HCT116 (cell line): ENCODE measurements at regions not wholly inside any gene's neighbourhood (a gene's known extent, or its start where the extent isn't known, plus 50 kb on each side); places are given as distances from the start of the nearest gene placed in this dataset.

Experiments used
- ATAC-seq: fragments of 200-7000 bp; cut with Tn5 transposase; 2 replicates; pipeline ENCODE4 v1.9.1; 2020; ENCODE audit warnings: mild to moderate bottlenecking, moderate library complexity
- BruUV-seq: library from RNA; stranded (reverse); fragments of 400-500 nt; replicated peaks from 2 replicates; lab custom pipeline; 2021; lab: Mats Ljungman, UMichigan
- CTCF ChIA-PET: fragments of 300-600 bp; sonication (Branson Sonifier 250); formaldehyde crosslinking; loops from one replicate; lab custom pipeline; 2021; ENCODE audit warnings: antibody characterized with exemption; lab: Charles Lee
- POLR2A ChIA-PET: fragments of 300-600, 350-600 bp; sonication (Branson Sonifier 250); formaldehyde crosslinking; loops from one replicate; lab custom pipeline; 2021; ENCODE audit warnings: antibody characterized with exemption; lab: Charles Lee
- RAD21 ChIA-PET, 2 experiments: fragments of 300-600 bp; sonication (Branson Sonifier 250); formaldehyde crosslinking; loops; one replicate each; lab custom pipeline; 2023; ENCODE audit warnings: low total read pairs in 2 of 2; ENCODE audit not compliant: uncharacterized antibody in 2 of 2, unreplicated experiment in 2 of 2, low non-redundant PET in 1 of 2; lab: Charles Lee
- DNase-seq: peaks from one replicate; pipeline ENCODE4 v3.0.0-alpha.2; 2010; ENCODE audit warnings: low read depth, low spot score
- H2AFZ ChIP-seq: fragments of 200-600 bp; shearing (Covaris generic), sonication (generic); 2 replicates; pipeline ENCODE4 v1.6.1; 2017; ENCODE audit warnings: low read depth, mixed run types, mixed read lengths, antibody characterized with exemption, low read length; ENCODE audit not compliant: poor library complexity, severe bottlenecking
- H3K27ac ChIP-seq: 2 replicates; pipeline ENCODE4 v1.5.1; 2012; ENCODE audit warnings: low read depth, low read length
- H3K27me3 ChIP-seq: fragments of 200-600 bp; sonication (generic); 2 replicates; pipeline ENCODE4 v1.6.1; 2016; ENCODE audit warnings: mixed run types, low read length, mixed read lengths; ENCODE audit not compliant: insufficient read depth
- H3K36me3 ChIP-seq, 2 experiments: fragments of 200-500 bp in 1 of 2; fragments of 200-600 bp in 1 of 2; sonication (Bioruptor generic) in 1 of 2; sonication (generic) in 1 of 2; 2 replicates each; pipeline versions ENCODE4 v1.5.1 to v1.6.1; 2014 to 2016; ENCODE audit warnings: low read length in 2 of 2, inconsistent platforms in 1 of 2, mixed read lengths in 1 of 2, mixed run types in 1 of 2; ENCODE audit not compliant: insufficient read depth in 2 of 2, control insufficient read depth in 1 of 2
- H3K4me1 ChIP-seq, 2 experiments: fragments of 200-600 bp in 1 of 2; sonication (generic) in 1 of 2; 2 replicates each; pipeline versions ENCODE4 v1.5.1 to v1.6.1; 2012 to 2017; ENCODE audit warnings: low read length in 2 of 2, inconsistent platforms in 1 of 2, mild to moderate bottlenecking in 1 of 2, mixed read lengths in 1 of 2, mixed run types in 1 of 2, moderate library complexity in 1 of 2; ENCODE audit not compliant: insufficient read depth in 2 of 2, control insufficient read depth in 1 of 2
- H3K4me2 ChIP-seq: fragments of 200-600 bp; sonication (generic); 2 replicates; pipeline ENCODE4 v1.6.1; 2017; ENCODE audit warnings: mixed run types, low read length, mixed read lengths
- H3K4me3 ChIP-seq, 2 experiments: fragments of 200-600 bp in 1 of 2; sonication (generic) in 1 of 2; replicated peaks in 1 of 2; 2 replicates each; pipeline ENCODE4 v1.5.1; 2011 to 2016; ENCODE audit warnings: low read length in 2 of 2, control low read depth in 1 of 2, low read depth in 1 of 2, mild to moderate bottlenecking in 1 of 2, mixed read lengths in 1 of 2, mixed run types in 1 of 2
- H3K79me2 ChIP-seq: fragments of 200-600 bp; sonication (generic); 2 replicates; pipeline ENCODE4 v1.6.1; 2017; ENCODE audit warnings: mild to moderate bottlenecking, mixed run types, low read length, moderate library complexity, mixed read lengths; ENCODE audit not compliant: insufficient read depth
- H3K9ac ChIP-seq: fragments of 200-600 bp; sonication (generic); 2 replicates; pipeline ENCODE4 v1.6.1; 2016; ENCODE audit warnings: low read length, mixed read lengths
- H3K9me2 ChIP-seq: fragments of 200-600 bp; sonication (generic), shearing (Covaris generic); 2 replicates; pipeline ENCODE4 v1.6.1; 2017; ENCODE audit warnings: mixed run types, mild to moderate bottlenecking, moderate library complexity; ENCODE audit not compliant: insufficient read depth
- H3K9me3 ChIP-seq, 2 experiments: fragments of 200-500 bp in 1 of 2; fragments of 200-600 bp in 1 of 2; sonication (Bioruptor generic) in 1 of 2; sonication (generic) in 1 of 2; 2 replicates each; pipeline ENCODE4 v1.6.1; 2014 to 2017; ENCODE audit warnings: low read length in 2 of 2, mixed read lengths in 2 of 2, inconsistent platforms in 1 of 2, low read depth in 1 of 2, mild to moderate bottlenecking in 1 of 2, mixed run types in 1 of 2, moderate library complexity in 1 of 2; ENCODE audit not compliant: control insufficient read depth in 1 of 2, insufficient read depth in 1 of 2
- H4K20me1 ChIP-seq: fragments of 200-600 bp; sonication (generic), shearing (Covaris generic); 2 replicates; pipeline ENCODE4 v1.6.1; 2017; ENCODE audit warnings: mixed run types, mild to moderate bottlenecking, moderate library complexity; ENCODE audit not compliant: insufficient read depth
- CEBPB ChIP-seq: IDR thresholded peaks from 2 replicates; pipeline ENCODE4 v1.6.1; 2012; ENCODE audit warnings: low read depth
- EGR1 ChIP-seq: IDR thresholded peaks from 2 replicates; pipeline ENCODE4 v1.6.1; 2012; ENCODE audit warnings: low read depth
- ELF1 ChIP-seq: IDR thresholded peaks from 2 replicates; pipeline ENCODE4 v1.6.1; 2012; ENCODE audit warnings: low read depth, borderline replicate concordance
- EZH2 ChIP-seq: fragments of 200-600 bp; sonication (generic); IDR thresholded peaks from 2 replicates; pipeline ENCODE4 v1.6.1; 2017; ENCODE audit warnings: antibody characterized with exemption, mixed run types
- EZH2phosphoT487 ChIP-seq: fragments of 200-600 bp; IDR thresholded peaks from 2 replicates; pipeline ENCODE4 v1.6.1; 2018; ENCODE audit warnings: antibody characterized with exemption, borderline replicate concordance
- POLR2A ChIP-seq: IDR thresholded peaks from 2 replicates; pipeline ENCODE4 v1.7.0; 2011; ENCODE audit warnings: borderline replicate concordance; ENCODE audit not compliant: insufficient read depth, insufficient read length; ENCODE audit errors: extremely low read depth
- POLR2AphosphoS5 ChIP-seq: IDR thresholded peaks from 2 replicates; pipeline ENCODE4 v1.6.1; 2011; ENCODE audit warnings: mild to moderate bottlenecking, low read depth, low read length, moderate library complexity
- RAD21 ChIP-seq: IDR thresholded peaks from 2 replicates; pipeline ENCODE4 v1.6.1; 2012; ENCODE audit warnings: low read depth, mild to moderate bottlenecking
- SIN3A ChIP-seq: IDR thresholded peaks from 2 replicates; pipeline ENCODE4 v1.6.1; 2012; ENCODE audit warnings: low read depth
- TCF7L2 ChIP-seq: IDR thresholded peaks from 2 replicates; pipeline ENCODE4 v1.7.0; 2011; ENCODE audit warnings: borderline replicate concordance, inconsistent platforms; ENCODE audit not compliant: insufficient read depth, insufficient read length; ENCODE audit errors: extremely low read depth
- YY1 ChIP-seq: IDR thresholded peaks from 2 replicates; pipeline ENCODE4 v1.6.1; 2011; ENCODE audit warnings: low read length, low read depth, moderate library complexity, mild to moderate bottlenecking; ENCODE audit not compliant: insufficient replicate concordance; ENCODE audit errors: extremely low read depth
- ZFX ChIP-seq: fragments of 450-650 bp; IDR thresholded peaks from 2 replicates; pipeline ENCODE4 v1.6.1; 2017
- ZNF274 ChIP-seq: fragments of 200-500 bp; sonication (Bioruptor generic); IDR thresholded peaks from 2 replicates; pipeline ENCODE4 v1.6.1; 2014; ENCODE audit warnings: mild to moderate bottlenecking, low read depth, low read length, inconsistent platforms
- intact Hi-C: fragments of 100-400 bp; cut with micrococcal nuclease; formaldehyde crosslinking; loops from 2 replicates; pipeline ENCODE4 v1.10.0; 2022
- TF ChIP-seq, protein P1 (sequence below): IDR thresholded peaks from 2 replicates; pipeline ENCODE4 v1.6.1; 2012
- TF ChIP-seq, protein P2 (sequence below): IDR thresholded peaks from 2 replicates; pipeline ENCODE4 v1.6.1; 2012; ENCODE audit warnings: low read depth
- TF ChIP-seq, protein P3 (sequence below): IDR thresholded peaks from 2 replicates; pipeline ENCODE4 v1.6.1; 2011; ENCODE audit warnings: mild to moderate bottlenecking, low read length, moderate library complexity; ENCODE audit not compliant: insufficient replicate concordance; ENCODE audit errors: extremely low read depth

DNA sequence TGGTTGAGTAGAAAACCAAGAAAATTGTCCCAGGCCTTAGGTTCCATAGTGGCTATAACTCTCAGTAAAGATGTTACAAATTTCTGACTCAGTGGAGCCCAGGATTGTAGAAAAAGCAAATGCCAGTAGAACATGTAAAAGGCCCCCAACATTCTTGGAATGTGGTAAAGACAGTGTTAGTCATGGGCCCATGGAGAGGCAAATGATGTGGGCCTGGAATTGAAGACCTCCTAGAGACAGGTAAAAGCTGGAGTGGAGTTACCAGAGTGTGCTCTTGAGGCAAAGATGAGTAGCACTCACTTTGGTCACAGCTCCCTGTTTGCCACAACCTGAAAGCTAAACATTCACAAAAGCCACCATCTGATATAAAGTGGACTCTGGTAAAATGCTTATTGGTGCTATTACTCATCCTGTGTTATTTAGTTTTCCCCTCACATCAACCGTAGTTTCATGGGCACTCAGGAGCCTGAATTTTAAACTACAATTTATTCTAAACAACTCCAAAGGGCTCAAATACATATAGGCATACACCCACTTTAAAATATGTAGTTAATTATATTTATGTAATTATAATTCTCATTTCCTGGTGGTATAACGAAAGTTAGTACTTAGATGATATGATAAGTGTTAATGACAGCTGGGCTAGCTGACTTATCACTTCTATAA is 359.6 kb upstream of the NECTIN3 start:
- H3K4me1 ChIP-seq, result no peaks in the 10 kb centered on the region
- ChIA-PET RAD21 (no interaction called here), CTCF (no interaction called here), POLR2A (no interaction called here)
- H3K9me2 ChIP-seq, result no peaks in the 10 kb centered on the region
- no peak overlapping the region for H3K4me2 ChIP-seq
- H2AFZ ChIP-seq, result no peak overlapping the region
- intact Hi-C loops, result no loop called here
- DNase-seq (no peak), ATAC-seq (no peak)
- no peaks in the 10 kb centered on the region for H3K36me3 ChIP-seq
- BruUV-seq, result no TSS peak
- H3K27me3 ChIP-seq, result no peaks in the 10 kb centered on the region
- H3K9ac ChIP-seq, result no peak overlapping the region
- no peak for TF ChIP-seq ZNF274
- TF ChIP-seq EGR1, result no peak
- TF ChIP-seq CEBPB, result no peak
- TF ChIP-seq TCF7L2, result no peak
- TF ChIP-seq ELF1, result no peak
- no peak for TF ChIP-seq POLR2AphosphoS5
- TF ChIP-seq ZFX, result no peak
- no peak for TF ChIP-seq RAD21
- TF ChIP-seq SIN3A, result no peak
- TF ChIP-seq EZH2, result no peak
- H3K9me3 ChIP-seq, result no peaks in the 10 kb centered on the region
- no peaks in the 10 kb centered on the region for H3K79me2 ChIP-seq
- no peak overlapping the region for H3K4me3 ChIP-seq
- H3K27ac ChIP-seq, result no peak overlapping the region
- no peaks in the 10 kb centered on the region for H4K20me1 ChIP-seq

DNA sequence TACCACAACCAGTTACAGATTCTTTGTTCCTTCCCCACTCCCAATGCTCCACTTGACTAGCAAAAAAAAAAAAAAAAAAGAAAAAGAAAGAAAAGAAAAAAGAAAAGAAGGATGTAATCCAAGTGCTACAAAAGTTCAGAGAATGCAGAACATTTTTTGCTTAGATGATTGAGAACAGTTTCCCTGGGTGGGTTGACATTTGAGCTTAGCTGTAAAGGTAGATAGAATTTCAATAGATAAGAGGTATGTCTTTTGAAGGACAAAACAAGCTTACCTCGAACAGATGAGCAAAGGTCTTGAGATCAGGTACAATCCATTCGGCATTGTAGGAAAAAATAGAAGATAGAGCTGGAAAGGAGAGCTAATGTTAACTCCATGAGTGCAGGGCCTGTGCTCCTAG is 344.6 kb upstream of the NECTIN3 start:
- H3K9me3 ChIP-seq, result no peaks in the 10 kb centered on the region
- no peaks in the 10 kb centered on the region for H3K79me2 ChIP-seq
- ATAC-seq (no peak), DNase-seq (no peak)
- no peak overlapping the region for H3K9ac ChIP-seq
- no peaks in the 10 kb centered on the region for H3K4me1 ChIP-seq
- no peak overlapping the region for H3K27ac ChIP-seq
- ChIA-PET POLR2A (no interaction called here), RAD21 (no interaction called here), CTCF (no interaction called here)
- H2AFZ ChIP-seq, result no peak overlapping the region
- H3K4me3 ChIP-seq, result no peak overlapping the region
- no peaks in the 10 kb centered on the region for H3K36me3 ChIP-seq
- BruUV-seq, result no TSS peak
- H3K27me3 ChIP-seq, result no peaks in the 10 kb centered on the region
- intact Hi-C loops, result no loop called here
- no peaks in the 10 kb centered on the region for H4K20me1 ChIP-seq
- no peak overlapping the region for H3K4me2 ChIP-seq
- H3K9me2 ChIP-seq, result no peaks in the 10 kb centered on the region
- no peak for TF ChIP-seq TCF7L2
- TF ChIP-seq EZH2phosphoT487, result no peak
- TF ChIP-seq, protein P1, sequence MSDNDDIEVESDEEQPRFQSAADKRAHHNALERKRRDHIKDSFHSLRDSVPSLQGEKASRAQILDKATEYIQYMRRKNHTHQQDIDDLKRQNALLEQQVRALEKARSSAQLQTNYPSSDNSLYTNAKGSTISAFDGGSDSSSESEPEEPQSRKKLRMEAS, result no peak
- TF ChIP-seq EGR1, result no peak
- TF ChIP-seq POLR2A, result no peak
- TF ChIP-seq, protein P2, sequence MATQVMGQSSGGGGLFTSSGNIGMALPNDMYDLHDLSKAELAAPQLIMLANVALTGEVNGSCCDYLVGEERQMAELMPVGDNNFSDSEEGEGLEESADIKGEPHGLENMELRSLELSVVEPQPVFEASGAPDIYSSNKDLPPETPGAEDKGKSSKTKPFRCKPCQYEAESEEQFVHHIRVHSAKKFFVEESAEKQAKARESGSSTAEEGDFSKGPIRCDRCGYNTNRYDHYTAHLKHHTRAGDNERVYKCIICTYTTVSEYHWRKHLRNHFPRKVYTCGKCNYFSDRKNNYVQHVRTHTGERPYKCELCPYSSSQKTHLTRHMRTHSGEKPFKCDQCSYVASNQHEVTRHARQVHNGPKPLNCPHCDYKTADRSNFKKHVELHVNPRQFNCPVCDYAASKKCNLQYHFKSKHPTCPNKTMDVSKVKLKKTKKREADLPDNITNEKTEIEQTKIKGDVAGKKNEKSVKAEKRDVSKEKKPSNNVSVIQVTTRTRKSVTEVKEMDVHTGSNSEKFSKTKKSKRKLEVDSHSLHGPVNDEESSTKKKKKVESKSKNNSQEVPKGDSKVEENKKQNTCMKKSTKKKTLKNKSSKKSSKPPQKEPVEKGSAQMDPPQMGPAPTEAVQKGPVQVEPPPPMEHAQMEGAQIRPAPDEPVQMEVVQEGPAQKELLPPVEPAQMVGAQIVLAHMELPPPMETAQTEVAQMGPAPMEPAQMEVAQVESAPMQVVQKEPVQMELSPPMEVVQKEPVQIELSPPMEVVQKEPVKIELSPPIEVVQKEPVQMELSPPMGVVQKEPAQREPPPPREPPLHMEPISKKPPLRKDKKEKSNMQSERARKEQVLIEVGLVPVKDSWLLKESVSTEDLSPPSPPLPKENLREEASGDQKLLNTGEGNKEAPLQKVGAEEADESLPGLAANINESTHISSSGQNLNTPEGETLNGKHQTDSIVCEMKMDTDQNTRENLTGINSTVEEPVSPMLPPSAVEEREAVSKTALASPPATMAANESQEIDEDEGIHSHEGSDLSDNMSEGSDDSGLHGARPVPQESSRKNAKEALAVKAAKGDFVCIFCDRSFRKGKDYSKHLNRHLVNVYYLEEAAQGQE, result no peak
- TF ChIP-seq, protein P3, sequence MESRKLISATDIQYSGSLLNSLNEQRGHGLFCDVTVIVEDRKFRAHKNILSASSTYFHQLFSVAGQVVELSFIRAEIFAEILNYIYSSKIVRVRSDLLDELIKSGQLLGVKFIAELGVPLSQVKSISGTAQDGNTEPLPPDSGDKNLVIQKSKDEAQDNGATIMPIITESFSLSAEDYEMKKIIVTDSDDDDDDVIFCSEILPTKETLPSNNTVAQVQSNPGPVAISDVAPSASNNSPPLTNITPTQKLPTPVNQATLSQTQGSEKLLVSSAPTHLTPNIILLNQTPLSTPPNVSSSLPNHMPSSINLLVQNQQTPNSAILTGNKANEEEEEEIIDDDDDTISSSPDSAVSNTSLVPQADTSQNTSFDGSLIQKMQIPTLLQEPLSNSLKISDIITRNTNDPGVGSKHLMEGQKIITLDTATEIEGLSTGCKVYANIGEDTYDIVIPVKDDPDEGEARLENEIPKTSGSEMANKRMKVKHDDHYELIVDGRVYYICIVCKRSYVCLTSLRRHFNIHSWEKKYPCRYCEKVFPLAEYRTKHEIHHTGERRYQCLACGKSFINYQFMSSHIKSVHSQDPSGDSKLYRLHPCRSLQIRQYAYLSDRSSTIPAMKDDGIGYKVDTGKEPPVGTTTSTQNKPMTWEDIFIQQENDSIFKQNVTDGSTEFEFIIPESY, result no peak
- TF ChIP-seq YY1, result no peak
